Osteoblast (primary cell): ENCODE measurements at regions not wholly inside any gene's neighbourhood (a gene's known extent, or its start where the extent isn't known, plus 50 kb on each side); places are given as distances from the start of the nearest gene placed in this dataset.
"Not testable (repeated sequence)": the region's sequence is repeated elsewhere in the genome, so short reads cannot be mapped to it uniquely, and the experiment has no call there.

Source experiments
- DNase-seq: peaks from one replicate; pipeline ENCODE4 v3.0.0; 2011; ENCODE audit warnings: low spot score, mixed read lengths; ENCODE audit not compliant: insufficient read length; ENCODE audit errors: missing footprints
- H2AFZ ChIP-seq: 2 replicates; pipeline ENCODE4 v1.6.0; 2011; ENCODE audit warnings: mild to moderate bottlenecking, low read length
- H3K27ac ChIP-seq: 2 replicates; pipeline ENCODE4 v1.5.1; 2011; ENCODE audit warnings: mild to moderate bottlenecking, low read depth, low read length, moderate library complexity
- H3K27me3 ChIP-seq: 2 replicates; pipeline ENCODE4 v1.6.0; 2012; ENCODE audit warnings: mild to moderate bottlenecking, control low read depth, inconsistent platforms, low read length, moderate library complexity; ENCODE audit not compliant: insufficient read depth
- H3K36me3 ChIP-seq: 2 replicates; pipeline ENCODE4 v1.5.1; 2011; ENCODE audit warnings: mild to moderate bottlenecking, low read length, control low read depth, moderate library complexity; ENCODE audit not compliant: insufficient read depth
- H3K4me1 ChIP-seq: 2 replicates; pipeline ENCODE4 v1.5.1; 2011; ENCODE audit warnings: mild to moderate bottlenecking, low read length, control low read depth, moderate library complexity; ENCODE audit not compliant: insufficient read depth
- H3K4me2 ChIP-seq: 2 replicates; pipeline ENCODE4 v1.6.0; 2011; ENCODE audit warnings: mild to moderate bottlenecking, low read length; ENCODE audit not compliant: insufficient read depth
- H3K4me3 ChIP-seq: fragments of 200-600 bp; sonication (generic); 3 replicates; pipeline ENCODE4 v1.5.1; 2012; ENCODE audit warnings: mild to moderate bottlenecking, low read length, inconsistent platforms; ENCODE audit not compliant: insufficient read depth
- H3K79me2 ChIP-seq: 2 replicates; pipeline ENCODE4 v1.6.0; 2012; ENCODE audit warnings: mild to moderate bottlenecking, low read length, control low read depth, inconsistent platforms; ENCODE audit not compliant: insufficient read depth
- H3K9me3 ChIP-seq: 2 replicates; pipeline ENCODE4 v1.5.1; 2011; ENCODE audit warnings: low read depth, low read length, control low read depth
- H4K20me1 ChIP-seq: 2 replicates; pipeline ENCODE4 v1.6.0; 2012; ENCODE audit warnings: mild to moderate bottlenecking, low read length, control low read depth; ENCODE audit not compliant: insufficient read depth
- CTCF ChIP-seq: IDR thresholded peaks from 2 replicates; pipeline ENCODE4 v1.5.1; 2011; ENCODE audit warnings: mild to moderate bottlenecking, low read depth, low read length, moderate library complexity; ENCODE audit errors: extremely low read depth

GRCh38 chr7:138188290-138188858 is 112.1 kb downstream of the AKR1D1 start:
- Histone ChIP-seq H3K4me2 (no peak overlapping the region), H3K27me3 (no peaks in the 10 kb centered on the region), H3K9me3 (peaks cover 2% of the 10 kb centered on the region), H3K27ac (no peak overlapping the region), H3K4me1 (peaks cover 5% of the 10 kb centered on the region), H3K36me3 (no peaks in the 10 kb centered on the region), H3K4me3 (no peak overlapping the region), H3K79me2 (no peaks in the 10 kb centered on the region), H2AFZ (no peak overlapping the region), H4K20me1 (no peaks in the 10 kb centered on the region)
- DNase-seq: no peak
- TF ChIP-seq CTCF: no peak

- Histone ChIP-seq H3K4me1 (no peaks in the 10 kb centered on the region), H3K27me3 (no peaks in the 10 kb centered on the region), H2AFZ (no peak overlapping the region), H3K27ac (no peak overlapping the region), H3K36me3 (no peaks in the 10 kb centered on the region), H4K20me1 (no peaks in the 10 kb centered on the region), H3K4me3 (no peak overlapping the region), H3K4me2 (no peak overlapping the region), H3K79me2 (no peaks in the 10 kb centered on the region), H3K9me3 (no peaks in the 10 kb centered on the region)
- DNase-seq: no peak
- no peak for TF ChIP-seq CTCF
Observed at GRCh38 chr7:138194567-138194966, 118.3 kb downstream of the AKR1D1 start.

- H3K27ac ChIP-seq: no peak overlapping the region
- H3K4me1 ChIP-seq: no peaks in the 10 kb centered on the region
- no peaks in the 10 kb centered on the region for H3K9me3 ChIP-seq
- no peak overlapping the region for H2AFZ ChIP-seq
- no peaks in the 10 kb centered on the region for H3K36me3 ChIP-seq
- TF ChIP-seq CTCF: no peak
- no peak overlapping the region for H3K4me3 ChIP-seq
- H3K79me2 ChIP-seq: no peaks in the 10 kb centered on the region
- no peak for DNase-seq
- no peak overlapping the region for H3K4me2 ChIP-seq
- H3K27me3 ChIP-seq: no peaks in the 10 kb centered on the region
- no peaks in the 10 kb centered on the region for H4K20me1 ChIP-seq
Observed at GRCh38 chr7:138195151-138195571, 118.9 kb downstream of the AKR1D1 start.

- H4K20me1 ChIP-seq, H3K9me3 ChIP-seq, H3K4me2 ChIP-seq, H3K4me3 ChIP-seq, H3K27me3 ChIP-seq, H3K27ac ChIP-seq, H3K79me2 ChIP-seq, H3K36me3 ChIP-seq, DNase-seq, H2AFZ ChIP-seq, H3K4me1 ChIP-seq: not testable (repeated sequence)
Observed at GRCh38 chr7:138196503-138196946, 120.3 kb downstream of the AKR1D1 start.
